ENCODE measurements at regions not wholly inside any gene's neighbourhood (a gene's known extent, or its start where the extent isn't known, plus 50 kb on each side); places are given as distances from the start of the nearest gene placed in this dataset.

- TF ChIP-seq CTCF (IDR thresholded peaks at IDR 0.05): no peak
- H3K36me3 ChIP-seq (ENCODE audit: low read depth): no peaks in the 10 kb centered on the region
- H3K9me3 ChIP-seq: peaks cover 24% of the 10 kb centered on the region
- no peak for DNase-seq
- intact Hi-C loops (cut with DNase I, micrococcal nuclease): no loop called here
- H3K4me3 ChIP-seq: no peak overlapping the region
- no peak for ATAC-seq
- no peaks in the 10 kb centered on the region for H3K4me1 ChIP-seq (ENCODE audit: low read depth)
Observed at GRCh38 chr4:126113058-126113457, 798.3 kb downstream of the FAT4 start.

GRCh38 chr4:126123611-126124325 is 809.0 kb downstream of the FAT4 start:
- Histone ChIP-seq H3K4me1 (ENCODE audit: low read depth) (no peaks in the 10 kb centered on the region), H3K36me3 (ENCODE audit: low read depth) (no peaks in the 10 kb centered on the region), H3K4me3 (no peak overlapping the region), H3K9me3 (peaks cover 4% of the 10 kb centered on the region)
- TF ChIP-seq CTCF (IDR thresholded peaks at IDR 0.05): no peak
- no peak for ATAC-seq
- intact Hi-C loops (cut with DNase I, micrococcal nuclease): no loop called here
- no peak for DNase-seq

GRCh38 chr4:126124818-126125217 is 810.1 kb downstream of the FAT4 start:
- intact Hi-C loops (cut with DNase I, micrococcal nuclease): no loop called here
- ATAC-seq (no peak), DNase-seq (no peak)
- Histone ChIP-seq H3K9me3 (no peaks in the 10 kb centered on the region), H3K4me3 (no peak overlapping the region), H3K36me3 (ENCODE audit: low read depth) (no peaks in the 10 kb centered on the region), H3K4me1 (ENCODE audit: low read depth) (no peaks in the 10 kb centered on the region)
- TF ChIP-seq CTCF (IDR thresholded peaks at IDR 0.05): no peak

- ATAC-seq (no peak), DNase-seq (no peak)
- Histone ChIP-seq H3K36me3 (ENCODE audit: low read depth) (no peaks in the 10 kb centered on the region), H3K9me3 (peaks cover 15% of the 10 kb centered on the region), H3K4me3 (no peak overlapping the region), H3K4me1 (ENCODE audit: low read depth) (no peaks in the 10 kb centered on the region)
- intact Hi-C loops (cut with DNase I, micrococcal nuclease): no loop called here
- TF ChIP-seq CTCF (IDR thresholded peaks at IDR 0.05): no peak
Observed at GRCh38 chr4:126130215-126130614, 815.5 kb downstream of the FAT4 start.

GRCh38 chr4:126136922-126137781 is 822.4 kb downstream of the FAT4 start:
- TF ChIP-seq CTCF (IDR thresholded peaks at IDR 0.05): no peak
- ATAC-seq: no peak
- Histone ChIP-seq H3K36me3 (ENCODE audit: low read depth) (no peaks in the 10 kb centered on the region), H3K4me1 (ENCODE audit: low read depth) (no peaks in the 10 kb centered on the region), H3K4me3 (no peak overlapping the region), H3K9me3 (peaks cover 12% of the 10 kb centered on the region)
- DNase-seq: no peak
- intact Hi-C loops (cut with DNase I, micrococcal nuclease): no loop called here
